BLaER1 treated with 17β-estradiol and CSF1 and Interleukin-3, amounts not matched to agents 10 nM and 100 nM (cell line): ENCODE measurements at regions not wholly inside any gene's neighbourhood (a gene's known extent, or its start where the extent isn't known, plus 50 kb on each side); places are given as distances from the start of the nearest gene placed in this dataset.

Experiments
- H3K27ac ChIP-seq, 11 experiments: shearing (Covaris generic); formaldehyde crosslinking; 2 replicates each; pipeline ENCODE4 v1.8.1; 2022
- H3K27me3 ChIP-seq, 11 experiments: shearing (Covaris generic); formaldehyde crosslinking; 2 replicates each; pipeline ENCODE4 v1.8.1; 2022
- H3K36me3 ChIP-seq, 11 experiments: shearing (Covaris generic); formaldehyde crosslinking; 2 replicates each; pipeline ENCODE4 v1.8.1; 2022
- H3K4me1 ChIP-seq, 10 experiments: shearing (Covaris generic); formaldehyde crosslinking; 2 replicates each; pipeline ENCODE4 v1.8.1; 2022
- H3K4me2 ChIP-seq, 11 experiments: shearing (Covaris generic); formaldehyde crosslinking; 2 replicates each; pipeline ENCODE4 v1.8.1; 2022
- H3K4me3 ChIP-seq, 10 experiments: shearing (Covaris generic); formaldehyde crosslinking; 2 replicates each; pipeline ENCODE4 v1.8.1; 2022
- H3K9ac ChIP-seq, 11 experiments: shearing (Covaris generic); formaldehyde crosslinking; 2 replicates each; pipeline ENCODE4 v1.8.1; 2022
- H3K9me3 ChIP-seq, 11 experiments: shearing (Covaris generic); formaldehyde crosslinking; replicated peaks in 1 of 11; 2 replicates each; pipeline ENCODE4 v1.8.1; 2022
- H4K20me1 ChIP-seq, 11 experiments: shearing (Covaris generic); formaldehyde crosslinking; 2 replicates each; pipeline ENCODE4 v1.8.1; 2022
- Cebpa-rat ChIP-seq, 11 experiments: shearing (Covaris generic); IDR thresholded peaks; 2 replicates each; pipeline ENCODE4 v1.8.1; 2022

GRCh38 chr9:12351293-12352044, 341.7 kb upstream of the TYRP1 start:
- H3K9ac ChIP-seq, result no peak overlapping the region
- H3K4me2 ChIP-seq, result no peak overlapping the region
- H3K27me3 ChIP-seq, result no peaks in the 10 kb centered on the region
- no peaks in the 10 kb centered on the region for H3K9me3 ChIP-seq
- no peaks in the 10 kb centered on the region for H4K20me1 ChIP-seq
- no peaks in the 10 kb centered on the region for H3K4me1 ChIP-seq
- H3K27ac ChIP-seq, result no peak overlapping the region
- no peak for TF ChIP-seq Cebpa-rat (IDR thresholded peaks at IDR 0.05)
- no peaks in the 10 kb centered on the region for H3K36me3 ChIP-seq
- H3K4me3 ChIP-seq, result no peak overlapping the region

- Histone ChIP-seq H3K27me3 (no peaks in the 10 kb centered on the region), H3K4me2 (no peak overlapping the region), H3K27ac (no peak overlapping the region), H3K4me3 (no peak overlapping the region), H3K9me3 (no peaks in the 10 kb centered on the region), H3K36me3 (no peaks in the 10 kb centered on the region), H3K9ac (no peak overlapping the region), H4K20me1 (no peaks in the 10 kb centered on the region), H3K4me1 (no peaks in the 10 kb centered on the region)
- TF ChIP-seq Cebpa-rat (IDR thresholded peaks at IDR 0.05), result no peak
These were observed 341.2 kb upstream of the TYRP1 start for GRCh38 chr9:12352045-12352315.

- Histone ChIP-seq H4K20me1 (no peaks in the 10 kb centered on the region), H3K4me3 (no peak overlapping the region), H3K9ac (no peak overlapping the region), H3K27ac (no peak overlapping the region), H3K4me2 (no peak overlapping the region), H3K4me1 (peaks cover 0 to 12% (median 9%) of the 10 kb centered on the region in 10 experiments; a peak in 8 of 20 replicates), H3K27me3 (no peaks in the 10 kb centered on the region), H3K9me3 (no peaks in the 10 kb centered on the region), H3K36me3 (no peaks in the 10 kb centered on the region)
- TF ChIP-seq Cebpa-rat (IDR thresholded peaks at IDR 0.05), result no peak
These were observed 329.7 kb upstream of the TYRP1 start for GRCh38 chr9:12363439-12363838.

GRCh38 chr9:12368569-12368968, 324.6 kb upstream of the TYRP1 start:
- Histone ChIP-seq H3K9ac (no peak overlapping the region), H3K4me3 (no peak overlapping the region), H3K27ac (no peak overlapping the region), H3K27me3 (no peaks in the 10 kb centered on the region), H4K20me1 (no peaks in the 10 kb centered on the region), H3K36me3 (no peaks in the 10 kb centered on the region), H3K4me2 (no peak overlapping the region), H3K9me3 (no peaks in the 10 kb centered on the region), H3K4me1 (no peaks in the 10 kb centered on the region)
- no peak for TF ChIP-seq Cebpa-rat (IDR thresholded peaks at IDR 0.05)

- H3K4me1 ChIP-seq, result no peaks in the 10 kb centered on the region
- no peaks in the 10 kb centered on the region for H3K36me3 ChIP-seq
- H3K27me3 ChIP-seq, result no peaks in the 10 kb centered on the region
- no peak overlapping the region for H3K4me2 ChIP-seq
- H3K27ac ChIP-seq, result no peak overlapping the region
- no peaks in the 10 kb centered on the region for H3K9me3 ChIP-seq
- H3K9ac ChIP-seq, result no peak overlapping the region
- TF ChIP-seq Cebpa-rat (IDR thresholded peaks at IDR 0.05), result no peak
- no peaks in the 10 kb centered on the region for H4K20me1 ChIP-seq
- no peak overlapping the region for H3K4me3 ChIP-seq
These were observed 301.2 kb upstream of the TYRP1 start for GRCh38 chr9:12391839-12392509.

GRCh38 chr9:12394105-12394504, 299.1 kb upstream of the TYRP1 start:
- Histone ChIP-seq H3K27me3 (no peaks in the 10 kb centered on the region), H3K27ac (no peak overlapping the region), H3K36me3 (no peaks in the 10 kb centered on the region), H3K9ac (no peak overlapping the region), H3K4me3 (no peak overlapping the region), H3K4me1 (no peaks in the 10 kb centered on the region), H3K4me2 (no peak overlapping the region), H3K9me3 (no peaks in the 10 kb centered on the region), H4K20me1 (no peaks in the 10 kb centered on the region)
- no peak for TF ChIP-seq Cebpa-rat (IDR thresholded peaks at IDR 0.05)

- no peaks in the 10 kb centered on the region for H3K27me3 ChIP-seq
- no peak overlapping the region for H3K4me3 ChIP-seq
- no peak overlapping the region for H3K4me2 ChIP-seq
- no peak overlapping the region for H3K9ac ChIP-seq
- H3K27ac ChIP-seq, result no peak overlapping the region
- no peaks in the 10 kb centered on the region for H3K36me3 ChIP-seq
- no peaks in the 10 kb centered on the region for H3K9me3 ChIP-seq
- H3K4me1 ChIP-seq, result no peaks in the 10 kb centered on the region
- H4K20me1 ChIP-seq, result no peaks in the 10 kb centered on the region
- no peak for TF ChIP-seq Cebpa-rat (IDR thresholded peaks at IDR 0.05)
These were observed 289.5 kb upstream of the TYRP1 start for GRCh38 chr9:12403721-12404120.

GRCh38 chr9:12413986-12414385, 279.2 kb upstream of the TYRP1 start:
- TF ChIP-seq Cebpa-rat (IDR thresholded peaks at IDR 0.05), result no peak
- Histone ChIP-seq H3K4me2 (no peak overlapping the region), H3K27ac (no peak overlapping the region), H3K36me3 (no peaks in the 10 kb centered on the region), H3K4me3 (no peak overlapping the region), H3K9ac (no peak overlapping the region), H3K27me3 (no peaks in the 10 kb centered on the region), H3K4me1 (no peaks in the 10 kb centered on the region), H4K20me1 (no peaks in the 10 kb centered on the region), H3K9me3 (no peaks in the 10 kb centered on the region)

GRCh38 chr9:12414514-12414913, 278.7 kb upstream of the TYRP1 start:
- H3K27ac ChIP-seq, result no peak overlapping the region
- no peaks in the 10 kb centered on the region for H3K4me1 ChIP-seq
- no peaks in the 10 kb centered on the region for H4K20me1 ChIP-seq
- H3K27me3 ChIP-seq, result no peaks in the 10 kb centered on the region
- H3K4me2 ChIP-seq, result no peak overlapping the region
- no peaks in the 10 kb centered on the region for H3K36me3 ChIP-seq
- no peak for TF ChIP-seq Cebpa-rat (IDR thresholded peaks at IDR 0.05)
- no peak overlapping the region for H3K4me3 ChIP-seq
- no peak overlapping the region for H3K9ac ChIP-seq
- no peaks in the 10 kb centered on the region for H3K9me3 ChIP-seq

GRCh38 chr9:12415361-12415760, 277.8 kb upstream of the TYRP1 start:
- H3K27ac ChIP-seq, result no peak overlapping the region
- no peaks in the 10 kb centered on the region for H3K27me3 ChIP-seq
- H3K9ac ChIP-seq, result no peak overlapping the region
- no peak overlapping the region for H3K4me2 ChIP-seq
- no peak for TF ChIP-seq Cebpa-rat (IDR thresholded peaks at IDR 0.05)
- no peaks in the 10 kb centered on the region for H3K9me3 ChIP-seq
- H3K4me1 ChIP-seq, result no peaks in the 10 kb centered on the region
- no peaks in the 10 kb centered on the region for H4K20me1 ChIP-seq
- no peak overlapping the region for H3K4me3 ChIP-seq
- H3K36me3 ChIP-seq, result no peaks in the 10 kb centered on the region
